ENCODE measurements at regions not wholly inside any gene's neighbourhood (a gene's known extent, or its start where the extent isn't known, plus 50 kb on each side); places are given as distances from the start of the nearest gene placed in this dataset.

GRCh38 chr11:112315861-112316739 lies 55.4 kb upstream of the PLET1 start:
- TF ChIP-seq POLR2AphosphoS5 (IDR thresholded peaks at IDR 0.05; ENCODE audit: low read depth, low read length) (no peak), TAF1 (IDR thresholded peaks at IDR 0.05; ENCODE audit: borderline replicate concordance, insufficient read depth, low read length) (no peak), SIN3A (IDR thresholded peaks at IDR 0.05; ENCODE audit: borderline replicate concordance, insufficient read depth, low read length) (no peak)
- TF ChIP-seq, protein P1, sequence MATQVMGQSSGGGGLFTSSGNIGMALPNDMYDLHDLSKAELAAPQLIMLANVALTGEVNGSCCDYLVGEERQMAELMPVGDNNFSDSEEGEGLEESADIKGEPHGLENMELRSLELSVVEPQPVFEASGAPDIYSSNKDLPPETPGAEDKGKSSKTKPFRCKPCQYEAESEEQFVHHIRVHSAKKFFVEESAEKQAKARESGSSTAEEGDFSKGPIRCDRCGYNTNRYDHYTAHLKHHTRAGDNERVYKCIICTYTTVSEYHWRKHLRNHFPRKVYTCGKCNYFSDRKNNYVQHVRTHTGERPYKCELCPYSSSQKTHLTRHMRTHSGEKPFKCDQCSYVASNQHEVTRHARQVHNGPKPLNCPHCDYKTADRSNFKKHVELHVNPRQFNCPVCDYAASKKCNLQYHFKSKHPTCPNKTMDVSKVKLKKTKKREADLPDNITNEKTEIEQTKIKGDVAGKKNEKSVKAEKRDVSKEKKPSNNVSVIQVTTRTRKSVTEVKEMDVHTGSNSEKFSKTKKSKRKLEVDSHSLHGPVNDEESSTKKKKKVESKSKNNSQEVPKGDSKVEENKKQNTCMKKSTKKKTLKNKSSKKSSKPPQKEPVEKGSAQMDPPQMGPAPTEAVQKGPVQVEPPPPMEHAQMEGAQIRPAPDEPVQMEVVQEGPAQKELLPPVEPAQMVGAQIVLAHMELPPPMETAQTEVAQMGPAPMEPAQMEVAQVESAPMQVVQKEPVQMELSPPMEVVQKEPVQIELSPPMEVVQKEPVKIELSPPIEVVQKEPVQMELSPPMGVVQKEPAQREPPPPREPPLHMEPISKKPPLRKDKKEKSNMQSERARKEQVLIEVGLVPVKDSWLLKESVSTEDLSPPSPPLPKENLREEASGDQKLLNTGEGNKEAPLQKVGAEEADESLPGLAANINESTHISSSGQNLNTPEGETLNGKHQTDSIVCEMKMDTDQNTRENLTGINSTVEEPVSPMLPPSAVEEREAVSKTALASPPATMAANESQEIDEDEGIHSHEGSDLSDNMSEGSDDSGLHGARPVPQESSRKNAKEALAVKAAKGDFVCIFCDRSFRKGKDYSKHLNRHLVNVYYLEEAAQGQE (IDR thresholded peaks at IDR 0.05; ENCODE audit: insufficient read depth in 1 of 2, low read depth in 2 of 2, low read length in 2 of 2), result no peak
